CD4-positive, alpha-beta T cell treated with Interleukin-17A for 1 hour (primary cell): ENCODE measurements at regions not wholly inside any gene's neighbourhood (a gene's known extent, or its start where the extent isn't known, plus 50 kb on each side); places are given as distances from the start of the nearest gene placed in this dataset.

Experiments
- DNase-seq: peaks from one replicate; pipeline ENCODE4 v3.0.0-alpha.2; 2020

GRCh38 chr10:4003348-4003973 is 218.5 kb upstream of the KLF6 start:
- no peak for DNase-seq

GRCh38 chr10:4001811-4002210 is 216.8 kb upstream of the KLF6 start:
- no peak for DNase-seq

- DNase-seq, result no peak
Measured at GRCh38 chr10:3999642-4000041, 214.6 kb upstream of the KLF6 start.

- no peak for DNase-seq
Measured at GRCh38 chr10:3996697-3997096, 211.7 kb upstream of the KLF6 start.

- DNase-seq, result no peak
Measured at GRCh38 chr10:3995302-3996210, 210.5 kb upstream of the KLF6 start.

GRCh38 chr10:3992382-3993178 is 207.6 kb upstream of the KLF6 start:
- DNase-seq, result no peak

- DNase-seq, result no peak
Measured at GRCh38 chr10:3990307-3990706, 205.3 kb upstream of the KLF6 start.

- no peak for DNase-seq
Measured at GRCh38 chr10:3987143-3987974, 202.3 kb upstream of the KLF6 start.

- no peak for DNase-seq
Measured at GRCh38 chr10:3986493-3987142, 201.6 kb upstream of the KLF6 start.

- DNase-seq, result no peak
Measured at GRCh38 chr10:3982746-3983442, 197.9 kb upstream of the KLF6 start.

- DNase-seq, result no peak
Measured at GRCh38 chr10:3981300-3981699, 196.3 kb upstream of the KLF6 start.

GRCh38 chr10:3980660-3981059 is 195.7 kb upstream of the KLF6 start:
- no peak for DNase-seq

- DNase-seq, result no peak
Measured at GRCh38 chr10:3980144-3980543, 195.1 kb upstream of the KLF6 start.

GRCh38 chr10:3978761-3979160 is 193.8 kb upstream of the KLF6 start:
- peak; percentile 49 for DNase-seq

GRCh38 chr10:3978174-3978573 is 193.2 kb upstream of the KLF6 start:
- no peak for DNase-seq

GRCh38 chr10:3977761-3978160 is 192.8 kb upstream of the KLF6 start:
- no peak for DNase-seq

- DNase-seq, result peak; percentile 43
Measured at GRCh38 chr10:3976718-3977117, 191.7 kb upstream of the KLF6 start.

- no peak for DNase-seq
Measured at GRCh38 chr10:3976171-3976570, 191.2 kb upstream of the KLF6 start.

GRCh38 chr10:3975016-3975415 is 190.0 kb upstream of the KLF6 start:
- DNase-seq, result no peak

- DNase-seq, result peak; percentile 60
Measured at GRCh38 chr10:3972460-3973301, 187.7 kb upstream of the KLF6 start.
